Suprapubic skin (tissue), 4 donors: ENCODE measurements at regions not wholly inside any gene's neighbourhood (a gene's known extent, or its start where the extent isn't known, plus 50 kb on each side); places are given as distances from the start of the nearest gene placed in this dataset.
"Not testable (repeated sequence)": the region's sequence is repeated elsewhere in the genome, so short reads cannot be mapped to it uniquely, and the experiment has no call there.

Source experiments
- CTCF ChIP-seq, 2 donors: fragments of 200-600 bp in 1 of 2; fragments of 450-650 bp in 1 of 2; sonication (generic) in 1 of 2; IDR thresholded peaks; one replicate each; pipeline ENCODE4 v1.5.1; 2016 to 2019; ENCODE audit warnings: antibody characterized with exemption in 2 of 2, mild to moderate bottlenecking in 1 of 2, moderate library complexity in 1 of 2
- POLR2A ChIP-seq, 2 donors: fragments of 450-650 bp; IDR thresholded peaks; one replicate each; pipeline ENCODE4 v1.6.1; 2017; ENCODE audit warnings: antibody characterized with exemption in 2 of 2, mild to moderate bottlenecking in 2 of 2, moderate library complexity in 2 of 2
- POLR2AphosphoS5 ChIP-seq, 3 donors: sonication (generic); formaldehyde crosslinking; IDR thresholded peaks; one replicate each; pipeline ENCODE4 v1.6.1; 2017; ENCODE audit warnings: antibody characterized with exemption in 3 of 3

GRCh38 chr12:38197286-38197685 lies 119.3 kb upstream of the ALG10B start:
- not testable (repeated sequence) for TF ChIP-seq CTCF, POLR2AphosphoS5, POLR2A (IDR thresholded peaks at IDR 0.05)
